IMR-90 (cell line): ENCODE measurements at regions not wholly inside any gene's neighbourhood (a gene's known extent, or its start where the extent isn't known, plus 50 kb on each side); places are given as distances from the start of the nearest gene placed in this dataset.
A peak's percentile ranks its signal among the peaks of the same experiment; 100 is the strongest.
"Not testable (repeated sequence)": the region's sequence is repeated elsewhere in the genome, so short reads cannot be mapped to it uniquely, and the experiment has no call there.

Experiments used
- ATAC-seq: fragments of 200-7000 bp; cut with Tn5 transposase; 2 replicates; pipeline ENCODE4 v1.9.1; 2020; ENCODE audit warnings: low read depth, mild to moderate bottlenecking, moderate library complexity
- BruUV-seq: library from RNA; stranded (reverse); fragments of 400-500 nt; replicated peaks from 2 replicates; lab custom pipeline; 2021; lab: Mats Ljungman, UMichigan
- CTCF ChIA-PET: fragments of 300-600 bp; formaldehyde crosslinking; extraction: SDS; loops from one replicate; lab custom pipeline; 2021; ENCODE audit warnings: antibody characterized with exemption; lab: Yijun Ruan, JAX
- POLR2A ChIA-PET: fragments of 300-600 bp; sonication (Branson Sonifier 250); formaldehyde crosslinking; loops from one replicate; lab custom pipeline; 2022; ENCODE audit warnings: antibody characterized with exemption; ENCODE audit not compliant: unreplicated experiment; lab: Charles Lee
- DNase-seq: peaks from one replicate; pipeline ENCODE4 v3.0.0; 2013
- H2AFZ ChIP-seq: replicated peaks from 2 replicates; pipeline ENCODE3; 2013; ENCODE audit warnings: low read length, mild to moderate bottlenecking; ENCODE audit not compliant: poor library complexity
- H2AK5ac ChIP-seq: 2 replicates; pipeline ENCODE4 v1.6.1; 2013; ENCODE audit warnings: low read depth, low read length, inconsistent platforms
- H2AK9ac ChIP-seq: replicated peaks from 2 replicates; pipeline ENCODE3; 2013; ENCODE audit warnings: mild to moderate bottlenecking, low read depth, low read length, moderate library complexity; ENCODE audit not compliant: poor library complexity
- H2BK120ac ChIP-seq: 2 replicates; pipeline ENCODE4 v1.6.1; 2013; ENCODE audit warnings: low read depth, low read length, inconsistent platforms
- H2BK15ac ChIP-seq: 3 replicates; pipeline ENCODE4 v1.6.1; 2013; ENCODE audit warnings: low read depth, low read length, inconsistent platforms
- H2BK20ac ChIP-seq: 2 replicates; pipeline ENCODE4 v1.6.1; 2013; ENCODE audit warnings: low read depth, mild to moderate bottlenecking, inconsistent platforms, low read length, moderate library complexity
- H2BK5ac ChIP-seq: 2 replicates; pipeline ENCODE4 v1.6.1; 2013; ENCODE audit warnings: mild to moderate bottlenecking, low read depth, low read length, inconsistent platforms; ENCODE audit not compliant: poor library complexity, severe bottlenecking
- H3K14ac ChIP-seq: replicated peaks from 2 replicates; pipeline ENCODE4 v1.6.1; 2013; ENCODE audit warnings: low read depth, low read length, inconsistent platforms
- H3K18ac ChIP-seq: 2 replicates; pipeline ENCODE4 v1.6.1; 2013; ENCODE audit warnings: low read depth, low read length, control low read depth
- H3K23ac ChIP-seq: 2 replicates; pipeline ENCODE4 v1.6.1; 2013; ENCODE audit warnings: low read depth, low read length, inconsistent platforms
- H3K27ac ChIP-seq: 2 replicates; pipeline ENCODE4 v1.5.1; 2013; ENCODE audit warnings: mild to moderate bottlenecking, control low read depth, low read length; ENCODE audit not compliant: insufficient read depth
- H3K27me3 ChIP-seq: 2 replicates; pipeline ENCODE4 v1.6.1; 2013; ENCODE audit warnings: low read length; ENCODE audit not compliant: control insufficient read depth, insufficient read depth
- H3K36me3 ChIP-seq: 2 replicates; pipeline ENCODE4 v1.6.1; 2013; ENCODE audit warnings: low read length, mixed read lengths; ENCODE audit not compliant: control insufficient read depth, insufficient read depth
- H3K4ac ChIP-seq: 2 replicates; pipeline ENCODE4 v1.6.1; 2013; ENCODE audit warnings: low read depth, low read length, inconsistent platforms
- H3K4me1 ChIP-seq: 2 replicates; pipeline ENCODE4 v1.6.1; 2013; ENCODE audit warnings: low read length, mixed read lengths; ENCODE audit not compliant: control insufficient read depth, insufficient read depth
- H3K4me2 ChIP-seq: 2 replicates; pipeline ENCODE4 v1.6.1; 2013; ENCODE audit warnings: low read depth, mild to moderate bottlenecking, control low read depth, low read length, moderate library complexity
- H3K4me3 ChIP-seq: 2 replicates; pipeline ENCODE4 v1.5.1; 2013; ENCODE audit warnings: low read depth, mild to moderate bottlenecking, control low read depth, low read length, moderate library complexity; ENCODE audit not compliant: insufficient read depth
- H3K56ac ChIP-seq: 2 replicates; pipeline ENCODE4 v1.6.1; 2013; ENCODE audit warnings: low read length, inconsistent platforms; ENCODE audit not compliant: insufficient read depth; ENCODE audit errors: extremely low read depth
- H3K79me1 ChIP-seq, 2 experiments: 2 replicates each; pipeline ENCODE4 v1.6.1; 2013; ENCODE audit warnings: low read length in 2 of 2, inconsistent platforms in 1 of 2, low read depth in 1 of 2
- H3K9ac ChIP-seq: 2 replicates; pipeline ENCODE4 v1.6.1; 2013; ENCODE audit warnings: low read depth, low read length, control low read depth
- H3K9me1 ChIP-seq: 2 replicates; pipeline ENCODE4 v1.6.1; 2013; ENCODE audit warnings: low read length, inconsistent platforms; ENCODE audit not compliant: insufficient read depth
- H3K9me3 ChIP-seq: 2 replicates; pipeline ENCODE4 v1.6.1; 2013; ENCODE audit warnings: low read length; ENCODE audit not compliant: control insufficient read depth, insufficient read depth
- H4K20me1 ChIP-seq: 2 replicates; pipeline ENCODE4 v1.6.1; 2013; ENCODE audit warnings: low read length, inconsistent platforms; ENCODE audit not compliant: insufficient read depth
- H4K5ac ChIP-seq: 2 replicates; pipeline ENCODE4 v1.6.1; 2013; ENCODE audit warnings: mild to moderate bottlenecking, low read depth, low read length, control low read depth
- H4K8ac ChIP-seq, 2 experiments: 2 replicates each; pipeline ENCODE4 v1.6.1; 2013; ENCODE audit warnings: low read depth in 2 of 2, low read length in 2 of 2, control low read depth in 1 of 2, inconsistent platforms in 1 of 2
- H4K91ac ChIP-seq: 2 replicates; pipeline ENCODE4 v1.6.1; 2013; ENCODE audit warnings: low read depth, low read length, inconsistent platforms; ENCODE audit not compliant: insufficient read depth
- CEBPB ChIP-seq: IDR thresholded peaks from 2 replicates; pipeline ENCODE4 v1.6.1; 2012; ENCODE audit warnings: low read depth, low read length, improper control_type of control experiment
- FOS ChIP-seq: fragments of 150-350 bp; IDR thresholded peaks from 2 replicates; pipeline ENCODE4 v1.6.1; 2016; ENCODE audit warnings: low read depth, low read length
- MAZ ChIP-seq: IDR thresholded peaks from 2 replicates; pipeline ENCODE4 v1.6.1; 2012; ENCODE audit warnings: low read depth, mild to moderate bottlenecking, low read length, improper control_type of control experiment, moderate library complexity, borderline replicate concordance
- MXI1 ChIP-seq: IDR thresholded peaks from 2 replicates; pipeline ENCODE4 v1.6.1; 2012; ENCODE audit warnings: low read depth, mild to moderate bottlenecking, low read length, moderate library complexity, borderline replicate concordance
- NFE2L2 ChIP-seq: fragments of 150-350 bp; IDR thresholded peaks from 2 replicates; pipeline ENCODE4 v1.6.1; 2016; ENCODE audit warnings: low read depth, mild to moderate bottlenecking, low read length
- RAD21 ChIP-seq: IDR thresholded peaks from 2 replicates; pipeline ENCODE4 v1.6.1; 2012; ENCODE audit warnings: low read length, improper control_type of control experiment
- RCOR1 ChIP-seq: IDR thresholded peaks from 2 replicates; pipeline ENCODE4 v1.6.1; 2012; ENCODE audit warnings: mild to moderate bottlenecking, low read length, improper control_type of control experiment; ENCODE audit not compliant: insufficient replicate concordance
- RFX5 ChIP-seq: IDR thresholded peaks from 2 replicates; pipeline ENCODE4 v1.8.0; 2012; ENCODE audit warnings: low read depth, mild to moderate bottlenecking, low read length, moderate library complexity
- WGBS, 2 experiments: methylation state at CpG; one replicate each; pipeline versions ENCODE4 v1.1.5 to v1.1.7; 2013; ENCODE audit warnings: missing lambda C conversion rate in 2 of 2; ENCODE audit not compliant: insufficient read length in 1 of 2; ENCODE audit errors: extremely low coverage in 2 of 2; 5-methylcytosine and 5-hydroxymethylcytosine counted together
- dilution Hi-C: fragments of 300-500 bp; cut with HindIII; formaldehyde crosslinking; loops from one replicate; pipeline ENCODE4 v1.14.3; 2018; ENCODE audit warnings: low sequenced_read_pairs; ENCODE audit not compliant: unreplicated experiment
- in situ Hi-C: fragments of 300-500 bp; cut with MboI; formaldehyde crosslinking; loops from 3 replicates; pipeline ENCODE4 v1.14.3; 2019; ENCODE audit warnings: low sequenced_read_pairs, inconsistent platforms, mixed read lengths
- intact Hi-C: fragments of 100-400 bp; cut with micrococcal nuclease; formaldehyde crosslinking; loops from 2 replicates; pipeline ENCODE4 v1.10.0; 2022

DNA sequence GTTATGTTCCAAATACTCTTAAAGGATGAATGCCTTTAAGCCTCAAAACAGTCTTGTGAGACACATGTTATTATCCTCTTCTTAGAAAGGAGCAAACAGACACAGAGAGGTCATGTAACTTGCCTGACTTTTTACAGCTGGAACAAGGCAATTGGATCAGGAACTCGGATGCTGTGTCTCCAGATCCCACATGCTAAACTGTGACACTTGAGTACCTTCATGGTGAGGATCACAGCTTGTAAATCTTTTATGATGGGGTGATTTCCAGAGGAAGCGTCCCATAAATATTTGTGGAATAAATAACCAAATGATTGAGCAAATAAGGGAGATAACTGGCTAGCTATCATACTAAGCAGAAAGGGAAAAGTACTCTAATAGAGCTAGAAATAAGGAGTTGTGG is 171.2 kb downstream of the C11orf91 start:
- DNase-seq (no peak), ATAC-seq (no peak)
- peaks cover 0 to 19% of the 10 kb centered on the region in 2 experiments; a peak in 2 of 4 replicates for H3K79me1 ChIP-seq
- H3K4me3 ChIP-seq: no peak overlapping the region
- H2AK5ac ChIP-seq: no peak overlapping the region
- no peaks in the 10 kb centered on the region for H3K9me3 ChIP-seq
- no peak overlapping the region for H3K9ac ChIP-seq
- BruUV-seq: no TSS peak
- no peak overlapping the region for H2AFZ ChIP-seq
- H3K27ac ChIP-seq: no peak overlapping the region
- H3K23ac ChIP-seq: peak overlapping the region; percentile 48
- H2BK20ac ChIP-seq: peak overlapping the region; percentile 23; the same call in 1 of the 2 replicates
- no peak overlapping the region for H3K4me2 ChIP-seq
- no peak overlapping the region for H3K56ac ChIP-seq
- intact Hi-C loops: no loop called here
- dilution Hi-C loops: no loop called here
- ChIA-PET CTCF (interaction anchor here (0.8 kb wide), 1 partner anchor 19 kb away, joined by 3 read pairs; no protein-coding TSS in a partner anchor), POLR2A (interaction anchor here (0.5 kb wide), 1 partner anchor 14 kb away, joined by 3 read pairs; no protein-coding TSS in a partner anchor)
- no peak overlapping the region for H2BK15ac ChIP-seq
- no peak overlapping the region for H3K4ac ChIP-seq
- H3K18ac ChIP-seq: no peak overlapping the region
- no peak overlapping the region for H4K5ac ChIP-seq
- no peak overlapping the region for H4K91ac ChIP-seq
- no peak overlapping the region for H2BK5ac ChIP-seq
- H3K36me3 ChIP-seq: no peaks in the 10 kb centered on the region
- in situ Hi-C loops: no loop called here
- H3K4me1 ChIP-seq: peaks cover 4% of the 10 kb centered on the region
- H3K14ac ChIP-seq: peak overlapping the region; percentile 40; the same call in 1 of the 2 replicates
- no CpG with 5 or more reads among the region's 2 CpGs for WGBS, 2 experiments
- no peak overlapping the region for H2BK120ac ChIP-seq
- no peak overlapping the region for H2AK9ac ChIP-seq
- no peaks in the 10 kb centered on the region for H4K20me1 ChIP-seq
- H3K27me3 ChIP-seq: no peaks in the 10 kb centered on the region
- H3K9me1 ChIP-seq: peaks cover 12% of the 10 kb centered on the region; the same call in 1 of the 2 replicates
- H4K8ac ChIP-seq: peak overlapping the region in 1 of 2 experiments; percentile 26; a peak in 1 of 4 replicates
- no peak for TF ChIP-seq CEBPB
- TF ChIP-seq NFE2L2: no peak
- no peak for TF ChIP-seq MAZ
- TF ChIP-seq RAD21: no peak
- no peak for TF ChIP-seq MXI1
- no peak for TF ChIP-seq FOS
- no peak for TF ChIP-seq RFX5
- TF ChIP-seq RCOR1: no peak

- H2AK9ac ChIP-seq, H3K56ac ChIP-seq, H2BK5ac ChIP-seq, H3K27me3 ChIP-seq, H2BK120ac ChIP-seq, BruUV-seq, H3K23ac ChIP-seq, H3K36me3 ChIP-seq, H4K91ac ChIP-seq, DNase-seq, H3K9me3 ChIP-seq, POLR2A ChIA-PET, in situ Hi-C loops, ATAC-seq, CTCF ChIA-PET, H2BK15ac ChIP-seq, H2AK5ac ChIP-seq, H4K20me1 ChIP-seq, H3K4me2 ChIP-seq, H4K8ac ChIP-seq, H3K14ac ChIP-seq, H3K27ac ChIP-seq, H3K9ac ChIP-seq, H3K4me3 ChIP-seq, H3K18ac ChIP-seq, H4K5ac ChIP-seq, H3K4ac ChIP-seq, dilution Hi-C loops, H2BK20ac ChIP-seq, H2AFZ ChIP-seq, H3K9me1 ChIP-seq, intact Hi-C loops, H3K4me1 ChIP-seq: not testable (repeated sequence)
- WGBS, 2 experiments: no CpG with 5 or more reads among the region's 4 CpGs
- peaks cover 0 to 11% of the 10 kb centered on the region in 2 experiments; a peak in 2 of 4 replicates for H3K79me1 ChIP-seq
Observed at GRCh38 chr11:33527738-33528137, 172.9 kb downstream of the C11orf91 start.
